Lung (tissue), 11 donors: ENCODE measurements at regions not wholly inside any gene's neighbourhood (a gene's known extent, or its start where the extent isn't known, plus 50 kb on each side); places are given as distances from the start of the nearest gene placed in this dataset.

Experiments used
- ATAC-seq: fragments of 200-7000 bp; cut with Tn5 transposase; one replicate; pipeline ENCODE4 v1.9.1; 2020; ENCODE audit warnings: moderate number of reproducible peaks; ENCODE audit not compliant: insufficient read depth, low FRiP score
- DNase-seq, 3 donors: peaks; one replicate each; pipeline ENCODE4 v3.0.0-alpha.2; 2013 to 2017
- H3K27ac ChIP-seq, 2 donors: one replicate each; pipeline ENCODE4 v1.5.1; 2013; ENCODE audit warnings: mild to moderate bottlenecking in 2 of 2, moderate library complexity in 2 of 2, control low read depth in 1 of 2, inconsistent platforms in 1 of 2, low read depth in 1 of 2, low read length in 1 of 2
- H3K27me3 ChIP-seq, 3 donors: one replicate each; pipeline ENCODE4 v1.5.1; 2013; ENCODE audit warnings: low read length in 2 of 3; ENCODE audit not compliant: control insufficient read depth in 3 of 3, insufficient read depth in 3 of 3
- H3K36me3 ChIP-seq, 4 donors: one replicate each; pipeline ENCODE4 v1.5.1; 2013; ENCODE audit warnings: low read length in 4 of 4, mild to moderate bottlenecking in 1 of 4, moderate library complexity in 1 of 4; ENCODE audit not compliant: control insufficient read depth in 4 of 4, insufficient read depth in 4 of 4
- H3K4me1 ChIP-seq, 5 donors: one replicate each; pipeline ENCODE4 v1.5.1; 2013; ENCODE audit warnings: low read length in 5 of 5, mild to moderate bottlenecking in 2 of 5, moderate library complexity in 1 of 5; ENCODE audit not compliant: control insufficient read depth in 5 of 5, insufficient read depth in 5 of 5
- H3K4me3 ChIP-seq: one replicate; pipeline ENCODE4 v1.5.1; 2013; ENCODE audit warnings: mild to moderate bottlenecking, control low read depth, moderate library complexity
- H3K9ac ChIP-seq, 2 donors: one replicate each; pipeline ENCODE4 v1.5.1; 2013; ENCODE audit warnings: low read length in 2 of 2, control low read depth in 1 of 2; ENCODE audit not compliant: insufficient read depth in 1 of 2
- H3K9me3 ChIP-seq, 4 donors: one replicate each; pipeline ENCODE4 v1.5.1; 2013; ENCODE audit warnings: low read length in 3 of 4, mild to moderate bottlenecking in 1 of 4, moderate library complexity in 1 of 4; ENCODE audit not compliant: control insufficient read depth in 4 of 4, insufficient read depth in 3 of 4
- CTCF ChIP-seq: IDR thresholded peaks from 2 replicates; pipeline ENCODE4 v1.5.1; 2012; ENCODE audit warnings: mild to moderate bottlenecking; ENCODE audit errors: control extremely low read depth, extremely low read depth
- WGBS, 2 donors: extraction: QIAGEN DNeasy Blood & Tissue Kit; methylation state at CpG; one replicate each; pipeline ENCODE4 v1.1.7; 2013; 5-methylcytosine and 5-hydroxymethylcytosine counted together
- donor health status: control.
- donor health status: control.
- donor health status: Bipolar disorder and iron deficiency.
- donor health status: healthy.
- donor health status: DM: yes; HTN: yes; CAD: no.

GRCh38 chr22:49360746-49361145, 466.9 kb downstream of the BRD1 start:
- Histone ChIP-seq H3K9ac (no peak overlapping the region), H3K27ac (no peak overlapping the region), H3K9me3 (peaks cover 0 to 3% (median 0%) of the 10 kb centered on the region in 4 donors), H3K36me3 (no peaks in the 10 kb centered on the region), H3K4me3 (no peak overlapping the region), H3K27me3 (peaks cover 0 to 14% (median 2%) of the 10 kb centered on the region in 3 donors), H3K4me1 (no peaks in the 10 kb centered on the region)
- ATAC-seq: no peak
- no peak for DNase-seq
- no peak for TF ChIP-seq CTCF
- WGBS, 2 donors: 40 to 46% methylated on average over 3 of the region's 3 CpGs

GRCh38 chr22:49359076-49359475, 468.6 kb downstream of the BRD1 start:
- Histone ChIP-seq H3K4me3 (no peak overlapping the region), H3K9me3 (peaks cover 0 to 2% (median 0%) of the 10 kb centered on the region in 4 donors), H3K27ac (no peak overlapping the region), H3K27me3 (peaks cover 0 to 14% (median 2%) of the 10 kb centered on the region in 3 donors), H3K36me3 (no peaks in the 10 kb centered on the region), H3K9ac (no peak overlapping the region), H3K4me1 (no peaks in the 10 kb centered on the region)
- DNase-seq (no peak), ATAC-seq (no peak)
- TF ChIP-seq CTCF: no peak
- WGBS, 2 donors: 70 to 72% methylated on average over 8 of the region's 8 CpGs

DNA sequence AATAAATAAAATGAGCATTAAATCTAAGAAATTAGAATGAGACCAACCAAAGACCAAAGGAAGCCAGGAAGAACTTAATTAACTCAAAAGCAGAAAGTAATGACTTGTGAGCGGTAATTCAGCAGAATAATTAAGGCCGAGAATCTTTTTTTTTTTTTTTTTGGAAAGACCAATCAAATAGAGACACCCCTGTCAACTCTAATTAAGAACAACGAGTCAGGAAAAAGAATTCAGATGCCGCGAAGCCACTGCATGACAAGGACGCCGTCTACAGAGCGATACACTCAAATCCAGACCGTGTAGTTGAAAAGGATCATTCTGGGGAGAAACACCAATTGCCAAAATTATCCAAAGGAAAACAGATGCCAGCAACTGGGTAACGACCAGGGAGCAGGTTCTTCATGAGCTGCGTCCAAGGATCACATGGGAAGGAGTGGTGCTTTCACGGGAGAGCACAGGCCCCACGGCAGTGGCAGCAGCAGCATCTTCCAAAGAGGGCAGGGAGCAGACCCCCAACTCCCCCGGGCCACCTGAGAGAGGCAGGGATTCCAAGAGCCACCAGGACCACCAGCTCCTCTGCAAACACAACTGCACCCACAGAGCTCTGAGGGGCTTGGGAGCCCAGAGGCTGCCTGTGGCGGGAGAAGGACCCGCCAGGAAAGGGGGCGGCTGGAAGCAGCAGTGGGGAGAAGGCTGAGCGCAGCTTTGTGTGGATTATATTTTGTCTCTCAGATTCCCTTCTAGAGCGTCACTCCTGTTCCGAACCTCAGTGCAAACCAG, 469.8 kb downstream of the BRD1 start:
- DNase-seq: no peak
- Histone ChIP-seq H3K27ac (no peak overlapping the region), H3K9me3 (no peaks in the 10 kb centered on the region), H3K27me3 (peaks cover 0 to 14% (median 2%) of the 10 kb centered on the region in 3 donors), H3K36me3 (no peaks in the 10 kb centered on the region), H3K9ac (no peak overlapping the region), H3K4me1 (no peaks in the 10 kb centered on the region), H3K4me3 (no peak overlapping the region)
- no peak for TF ChIP-seq CTCF
- ATAC-seq: no peak
- WGBS, 2 donors: 82 to 93% methylated on average over 19 to 20 of the region's 20 CpGs

DNA sequence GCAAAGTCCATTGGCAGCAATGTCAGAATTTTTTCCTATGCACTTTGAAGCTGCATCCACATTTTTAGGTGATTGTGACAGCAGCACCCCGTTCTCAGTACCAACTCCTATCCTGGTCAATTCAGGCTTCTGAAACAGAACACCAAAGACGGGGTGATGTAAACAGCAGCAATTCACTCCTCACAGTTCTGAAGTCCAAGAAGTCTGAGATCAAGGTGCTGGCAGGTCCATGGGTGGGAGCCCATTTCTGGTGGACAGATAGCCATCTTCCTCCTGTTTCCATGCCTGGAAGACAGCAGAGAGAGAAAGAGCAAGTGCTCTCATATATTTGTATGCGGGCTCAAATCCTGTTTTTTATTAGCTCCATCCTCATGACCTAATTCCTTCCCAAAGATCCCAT, 471.2 kb downstream of the BRD1 start:
- 86 to 93% methylated on average over 3 of the region's 3 CpGs for WGBS, 2 donors
- no peak overlapping the region for H3K4me3 ChIP-seq
- H3K27ac ChIP-seq: no peak overlapping the region
- no peaks in the 10 kb centered on the region for H3K36me3 ChIP-seq
- ATAC-seq: no peak
- DNase-seq: no peak
- H3K9me3 ChIP-seq: peaks cover 0 to 2% (median 0%) of the 10 kb centered on the region in 4 donors
- no peak overlapping the region for H3K9ac ChIP-seq
- no peaks in the 10 kb centered on the region for H3K4me1 ChIP-seq
- TF ChIP-seq CTCF: no peak
- H3K27me3 ChIP-seq: peaks cover 0 to 8% (median 2%) of the 10 kb centered on the region in 3 donors
